HG03378 (cell line): ENCODE measurements at regions not wholly inside any gene's neighbourhood (a gene's known extent, or its start where the extent isn't known, plus 50 kb on each side); places are given as distances from the start of the nearest gene placed in this dataset.

ENCODE experiments used
- ATAC-seq: cut with Tn5 transposase; IDR thresholded peaks from one replicate; pipeline ENCODE4 v1.9.1; 2021; ENCODE audit warnings: mild to moderate bottlenecking, moderate library complexity; ENCODE audit not compliant: unreplicated experiment

DNA sequence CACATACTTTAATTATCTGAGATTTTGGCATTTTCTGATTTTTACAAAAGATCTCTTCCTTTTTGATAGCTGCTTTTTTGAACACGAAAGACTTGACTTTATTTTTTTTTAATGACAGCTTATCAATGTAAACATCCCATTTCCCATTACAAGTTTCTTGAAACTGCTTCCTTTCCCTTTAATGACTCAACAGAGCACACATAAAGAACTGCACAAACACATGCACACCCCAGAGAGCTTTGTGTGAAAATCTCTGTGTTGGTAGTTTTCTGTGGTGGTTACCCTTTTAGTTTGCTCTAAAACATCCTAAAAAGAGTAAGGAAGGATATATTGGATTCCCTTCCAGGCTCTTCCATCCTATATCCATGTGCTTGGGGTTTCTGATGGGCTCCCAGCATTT is 125.1 kb upstream of the ZNF32 start:
- no peak for ATAC-seq

DNA sequence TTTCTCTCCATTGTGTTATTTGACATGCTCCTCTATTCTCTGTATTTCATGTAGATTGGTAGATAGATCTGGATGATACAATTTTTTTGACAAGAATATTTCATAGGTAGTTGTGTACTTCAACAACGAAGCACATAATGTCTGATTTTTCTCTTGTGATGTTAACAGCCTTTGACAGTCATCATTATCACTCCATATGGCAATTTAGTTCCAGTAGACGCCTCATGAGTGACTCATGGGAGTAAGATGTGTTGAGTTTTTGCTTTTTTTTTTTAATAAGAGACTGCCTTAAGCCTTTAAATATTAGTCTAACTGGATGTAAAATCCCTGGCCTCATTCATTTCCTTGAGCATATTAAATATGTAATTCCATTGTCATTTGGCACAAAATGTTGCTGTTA is 123.5 kb upstream of the ZNF32 start:
- no peak for ATAC-seq

DNA sequence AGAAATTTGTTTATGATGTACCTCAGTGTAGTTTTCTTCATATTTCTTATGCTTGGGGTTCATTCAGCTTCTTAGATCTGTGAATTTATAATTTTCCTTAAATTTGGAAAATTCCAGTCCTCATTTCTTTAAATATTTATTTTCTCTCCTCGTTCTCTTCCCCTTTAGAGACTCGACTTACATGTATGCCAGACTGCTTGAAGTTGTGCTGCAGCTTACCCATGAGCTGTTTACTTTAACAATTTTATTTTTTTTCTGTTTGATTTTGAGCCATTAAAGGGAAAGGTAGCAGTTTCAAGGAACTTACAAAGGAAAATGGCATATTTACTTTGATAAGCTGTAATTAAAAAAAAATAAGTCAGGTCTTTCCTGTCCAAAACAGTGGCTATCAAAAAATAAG is 123.0 kb upstream of the ZNF32 start:
- no peak for ATAC-seq

DNA sequence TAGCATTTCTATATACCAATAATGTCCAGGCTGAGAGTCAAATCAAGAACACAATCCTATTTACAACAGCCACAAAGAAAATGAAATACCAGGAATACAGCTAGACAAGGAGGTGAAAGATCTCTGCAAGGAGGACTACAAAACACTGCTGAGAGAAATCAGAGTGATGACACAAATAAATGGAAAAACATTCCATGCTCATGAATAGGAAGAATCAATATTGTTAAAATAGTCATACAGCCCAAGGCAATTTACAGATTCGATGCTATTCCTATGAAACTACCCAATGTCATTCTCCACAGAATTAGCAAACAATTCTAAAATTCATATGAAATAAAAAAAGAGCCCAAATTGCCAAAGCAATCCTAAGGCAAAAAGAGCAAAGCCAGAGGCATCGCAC is 116.8 kb upstream of the ZNF32 start:
- ATAC-seq: no peak

DNA sequence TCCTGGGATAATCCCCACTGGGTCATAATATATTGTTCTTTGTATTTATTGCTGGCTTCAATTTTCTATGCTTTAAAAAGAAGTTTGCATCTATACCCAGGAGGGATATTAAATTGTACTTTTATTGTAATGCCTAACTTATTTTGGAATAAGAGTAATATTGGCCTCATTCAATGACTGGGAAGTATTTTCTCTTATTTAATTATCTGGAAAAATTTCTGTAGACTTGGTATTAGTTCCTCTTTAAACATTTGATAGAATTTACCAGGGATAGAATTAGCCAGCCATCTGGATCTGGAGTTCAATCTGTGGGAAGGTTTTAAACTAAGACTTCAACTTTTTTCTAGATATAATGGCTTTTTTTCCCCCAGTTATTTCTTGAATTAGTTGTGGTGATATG is 115.2 kb upstream of the ZNF32 start:
- ATAC-seq: no peak

DNA sequence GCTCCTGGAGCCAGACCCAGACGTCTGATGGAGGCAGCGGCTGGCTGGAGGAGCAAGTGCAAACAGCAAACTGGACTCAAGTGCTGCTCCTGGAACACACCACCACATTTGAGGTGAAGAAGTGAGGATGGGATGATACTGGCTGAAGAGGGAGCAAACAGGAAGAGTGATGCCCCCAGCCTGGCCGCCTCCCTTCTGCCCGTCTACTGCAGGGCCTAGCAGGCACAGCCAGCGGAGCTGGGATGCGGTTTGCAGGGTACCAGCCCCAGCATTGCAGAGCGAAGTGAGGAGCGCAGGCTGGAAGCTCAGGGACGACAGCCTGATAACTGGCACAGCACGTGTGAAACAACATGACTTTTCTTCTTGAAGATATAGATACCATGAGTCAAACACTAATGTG is 111.8 kb upstream of the ZNF32 start:
- no peak for ATAC-seq

DNA sequence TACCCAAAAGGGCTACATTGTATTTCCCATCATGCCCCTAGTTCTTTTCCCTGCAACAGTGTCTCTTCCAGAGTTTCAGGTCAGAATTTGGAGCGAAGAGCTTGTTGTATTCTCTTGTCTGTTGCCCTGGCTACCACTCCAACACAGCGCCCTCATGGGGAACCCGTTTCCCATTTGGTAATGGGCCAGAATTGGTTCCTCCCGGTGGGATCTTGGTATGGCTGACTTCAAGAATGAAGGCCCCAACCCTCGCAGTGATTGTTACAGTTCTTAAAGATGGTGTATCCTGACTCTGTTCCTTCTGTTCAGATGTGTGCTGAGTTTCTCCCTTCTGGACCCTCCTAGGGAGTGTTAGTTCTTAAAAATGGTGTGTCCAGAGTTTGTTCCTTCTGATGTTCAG is 110.5 kb upstream of the ZNF32 start:
- no peak for ATAC-seq

DNA sequence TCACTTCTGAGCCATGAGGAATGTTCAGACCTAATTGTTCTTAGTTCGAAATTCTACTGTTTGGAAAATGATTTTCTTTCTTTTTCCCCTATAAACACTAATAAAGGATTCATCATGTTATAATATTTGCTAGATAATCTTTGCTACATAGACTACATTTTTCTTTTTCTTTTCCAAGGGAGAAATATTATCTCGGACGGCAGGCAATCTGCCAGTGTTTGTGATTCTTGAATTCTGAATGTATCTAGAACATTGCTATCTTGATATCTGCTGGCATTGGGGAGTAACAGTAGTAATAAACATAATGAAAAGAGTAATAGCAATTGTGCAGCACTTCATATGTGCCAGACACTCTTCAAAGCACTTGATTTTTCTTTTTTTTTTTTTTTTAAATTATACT is 107.7 kb upstream of the ZNF32 start:
- no peak for ATAC-seq

DNA sequence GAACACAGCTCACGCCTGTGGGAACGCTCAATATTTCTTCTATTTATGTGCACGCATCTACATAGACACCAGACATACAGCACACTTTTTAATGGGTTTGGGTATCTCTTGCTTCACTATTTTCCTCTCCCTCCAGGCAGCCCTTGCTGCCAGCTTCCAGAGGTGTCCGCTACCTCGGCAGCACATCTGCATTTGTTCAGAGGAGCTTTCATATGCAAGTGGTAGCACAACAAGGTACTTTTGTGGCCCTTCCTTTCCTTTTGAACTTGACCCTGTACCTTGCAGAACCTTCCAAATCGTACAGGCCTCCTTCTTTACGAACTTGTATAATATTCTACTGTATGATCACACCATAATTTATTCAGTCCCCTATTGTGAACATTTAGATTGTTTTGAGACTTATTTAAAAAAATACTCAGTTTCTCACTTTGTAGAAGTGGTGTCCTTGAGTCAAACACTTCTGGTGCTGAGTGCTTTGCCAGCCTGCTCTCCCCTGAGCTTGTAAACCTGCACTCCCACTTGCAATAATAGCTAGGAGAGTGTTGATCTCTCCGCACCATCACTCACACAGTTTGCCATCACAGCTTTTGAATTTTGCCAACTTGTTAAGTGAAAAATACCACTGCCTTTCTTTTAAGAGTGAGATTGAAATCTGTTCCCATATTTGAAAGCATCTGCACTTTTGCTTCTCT is 106.0 kb upstream of the ZNF32 start:
- ATAC-seq: no peak

DNA sequence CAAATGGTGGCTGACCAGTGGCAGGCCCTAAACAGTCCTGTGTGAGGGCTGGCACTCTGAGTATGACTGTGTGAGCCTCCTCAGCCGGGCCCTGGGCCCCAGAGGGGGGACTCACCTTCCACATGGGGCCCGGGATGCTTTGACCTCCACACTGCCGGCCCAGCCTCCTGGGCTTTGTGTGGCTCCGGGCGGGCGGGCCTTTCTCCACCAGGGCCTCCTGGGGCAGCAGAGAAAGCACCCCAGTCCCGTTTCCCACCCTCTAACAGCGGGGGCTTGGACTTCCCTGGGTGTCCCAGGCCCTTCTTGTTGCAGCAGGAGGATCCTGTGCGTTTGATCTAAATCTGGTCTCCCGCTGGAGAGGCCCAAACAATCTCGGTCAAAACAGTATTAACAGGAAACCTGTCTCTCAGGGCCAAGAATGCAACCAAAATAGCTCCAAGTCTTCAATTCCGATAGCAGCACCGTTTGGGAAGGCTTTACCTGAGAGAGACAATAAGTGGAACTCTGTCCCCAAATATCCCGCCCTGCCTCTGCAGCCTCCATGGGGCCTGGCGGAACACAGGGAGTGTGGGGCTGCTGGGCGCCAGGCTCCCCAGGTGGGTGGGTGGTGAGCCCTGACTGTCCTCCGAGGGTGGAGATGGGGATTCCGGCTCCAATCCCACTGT is 104.8 kb upstream of the ZNF32 start:
- ATAC-seq: no peak

DNA sequence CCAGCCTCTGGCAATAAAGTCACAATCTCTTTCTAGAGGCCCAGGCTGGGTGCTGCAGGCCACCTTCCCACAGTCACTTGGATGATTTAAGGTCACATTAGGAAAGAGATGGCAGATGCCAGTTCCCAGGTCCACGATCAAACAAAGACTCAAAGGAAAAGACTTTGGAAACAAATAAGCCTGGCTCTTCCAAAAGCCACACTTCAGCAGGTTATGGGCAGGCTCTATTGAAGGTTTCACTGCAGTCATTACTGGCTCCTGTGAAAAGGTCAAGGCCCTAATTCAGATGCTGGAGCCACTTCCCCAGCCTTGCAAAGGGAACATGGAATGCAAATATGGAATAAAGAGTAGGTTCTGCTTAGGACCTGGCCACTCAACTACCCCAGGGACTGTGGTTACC is 104.0 kb upstream of the ZNF32 start:
- ATAC-seq: no peak

DNA sequence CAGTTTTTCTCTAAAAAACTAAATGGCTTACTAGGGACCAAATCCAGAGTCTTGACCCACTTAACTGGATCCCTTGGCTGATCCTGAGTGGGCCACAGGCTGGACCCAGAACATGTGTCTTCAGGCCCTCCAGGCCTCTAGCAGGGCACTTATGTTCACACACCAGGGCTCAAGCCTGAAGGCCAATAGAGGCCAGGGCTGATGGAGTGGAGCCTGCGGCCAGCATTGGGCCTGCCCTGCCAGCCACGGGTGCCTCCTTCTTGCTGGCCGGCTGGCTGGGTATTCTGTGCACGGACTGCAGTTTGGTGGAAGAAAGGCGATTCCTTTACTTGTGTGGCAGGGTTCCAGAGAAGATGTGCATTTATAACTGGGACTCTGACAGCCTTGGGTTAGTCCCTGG is 103.0 kb upstream of the ZNF32 start:
- ATAC-seq: no peak

DNA sequence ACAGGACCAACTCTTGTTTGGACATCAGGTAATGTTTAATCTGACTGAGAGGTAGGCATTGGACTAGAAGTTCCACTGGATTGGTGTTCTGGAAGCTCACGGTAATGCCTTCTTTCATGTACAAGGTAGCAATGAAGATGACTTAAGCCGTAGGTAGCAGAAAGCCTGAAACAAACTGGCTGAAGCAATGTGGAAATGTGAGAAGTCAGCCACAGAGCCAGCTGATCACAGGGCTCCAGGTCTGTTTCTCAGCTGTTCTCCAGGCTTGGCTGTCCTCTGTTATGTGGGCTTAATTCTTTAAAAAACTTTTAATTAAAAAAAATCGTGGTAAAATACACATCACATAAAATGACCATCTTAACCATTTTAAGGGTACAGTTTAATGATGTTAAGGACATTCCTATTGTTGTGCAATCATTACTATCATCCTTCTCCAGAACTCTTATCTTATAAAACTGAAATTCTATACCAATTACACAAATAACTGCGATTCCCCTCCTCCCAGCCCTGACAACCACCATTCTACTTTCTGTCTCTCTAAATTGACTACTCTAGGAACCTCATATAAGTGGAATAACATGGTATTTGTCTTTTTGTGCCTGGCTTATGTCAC is 101.4 kb upstream of the ZNF32 start:
- no peak for ATAC-seq

DNA sequence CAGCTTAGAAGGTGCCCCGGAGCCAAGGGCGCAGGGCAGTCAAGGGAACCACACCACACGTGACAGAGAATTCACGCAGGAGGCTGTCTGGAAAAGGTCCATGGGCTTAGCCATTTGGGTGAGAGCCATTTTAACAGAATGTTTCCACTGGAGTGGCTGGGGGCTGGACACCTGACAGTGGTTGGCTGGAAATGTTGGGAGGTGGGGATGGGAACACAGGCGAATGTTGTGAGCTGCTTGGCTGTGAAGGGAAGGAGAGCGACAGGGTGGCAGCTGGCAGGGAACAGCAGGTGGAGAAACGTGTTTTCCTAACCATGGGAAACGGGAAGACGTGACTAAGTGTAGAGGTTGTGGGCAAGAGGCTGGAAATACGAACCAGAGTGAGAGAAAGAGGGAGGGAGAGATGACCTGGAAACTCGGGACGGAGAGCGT is 100.5 kb upstream of the ZNF32 start:
- ATAC-seq: no peak

DNA sequence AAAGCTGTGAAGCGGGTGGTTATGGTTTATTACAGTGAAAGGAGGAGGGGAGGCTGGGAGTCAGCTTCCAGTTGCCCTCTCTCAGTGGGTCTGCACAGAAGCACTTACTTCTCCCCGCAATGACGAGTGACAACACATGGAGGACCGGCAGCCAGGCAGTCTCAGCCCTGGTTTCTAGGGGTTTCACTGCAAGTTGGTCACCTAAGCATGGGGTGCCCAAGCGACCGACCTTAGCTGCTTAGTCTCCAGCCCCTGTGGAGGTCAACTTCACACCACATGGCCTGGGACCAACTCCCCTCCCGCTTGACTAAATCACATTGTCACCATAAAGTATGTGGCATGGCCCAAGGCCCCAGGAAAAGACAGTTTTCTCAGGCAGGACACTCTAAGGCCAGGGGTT is 99.9 kb upstream of the ZNF32 start:
- no peak for ATAC-seq

DNA sequence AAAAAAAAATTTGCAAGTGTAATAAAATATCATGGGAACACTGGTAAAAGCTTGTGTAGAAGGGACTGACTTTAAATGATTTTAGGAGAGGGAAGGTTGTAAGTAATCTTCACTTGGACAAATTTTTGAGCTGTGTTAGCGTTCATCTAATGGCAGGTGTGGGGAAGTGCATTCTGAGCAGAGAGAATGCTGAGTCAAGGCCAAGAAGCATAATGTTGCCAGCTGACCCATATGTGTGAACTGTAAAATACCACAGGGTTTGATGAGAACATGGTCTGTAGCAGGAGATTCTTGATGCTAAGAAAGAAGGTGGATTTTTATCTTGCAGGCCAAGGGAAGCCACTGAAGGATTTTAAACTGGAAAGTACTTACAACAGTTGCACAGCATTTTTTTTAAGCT is 98.2 kb upstream of the ZNF32 start:
- no peak for ATAC-seq

DNA sequence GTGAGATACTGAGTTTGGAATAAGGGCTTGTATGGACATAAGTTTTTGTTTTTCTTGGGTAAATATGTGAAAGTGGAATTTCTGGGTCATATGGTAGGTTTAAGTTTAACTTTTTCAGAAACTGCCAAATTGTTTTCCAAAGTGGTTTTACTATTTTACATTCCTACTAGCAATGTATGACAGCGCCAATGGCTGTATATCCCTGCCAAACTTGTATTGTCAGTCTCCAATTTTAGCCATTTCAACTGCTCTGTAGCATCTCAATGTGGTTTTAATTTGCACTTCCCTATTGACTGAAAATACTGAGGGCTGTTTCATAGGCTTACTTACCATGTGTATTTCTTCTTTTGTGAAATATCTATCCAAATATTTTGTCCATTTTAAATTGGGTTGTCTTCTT is 90.5 kb upstream of the ZNF32 start:
- no peak for ATAC-seq

DNA sequence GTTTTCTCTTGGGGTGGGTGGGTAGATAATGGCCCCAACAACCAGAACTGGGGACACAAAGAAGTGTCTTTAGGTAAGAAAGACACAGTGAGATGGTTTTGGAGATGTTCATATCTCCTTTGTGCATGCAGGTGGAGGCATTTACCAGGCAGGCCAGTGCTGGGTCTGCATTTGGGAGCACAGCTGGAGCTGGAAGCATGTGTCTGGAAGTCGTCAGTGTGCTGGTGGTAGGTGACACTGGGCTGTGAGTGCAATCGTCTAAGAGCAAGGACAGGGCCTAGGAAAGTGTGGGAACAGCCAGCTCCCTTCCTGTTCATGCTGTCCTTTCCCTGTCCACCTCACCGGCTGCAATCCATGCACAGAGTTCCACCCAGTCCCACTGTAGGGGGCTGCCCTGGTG is 88.3 kb upstream of the ZNF32 start:
- ATAC-seq: no peak

DNA sequence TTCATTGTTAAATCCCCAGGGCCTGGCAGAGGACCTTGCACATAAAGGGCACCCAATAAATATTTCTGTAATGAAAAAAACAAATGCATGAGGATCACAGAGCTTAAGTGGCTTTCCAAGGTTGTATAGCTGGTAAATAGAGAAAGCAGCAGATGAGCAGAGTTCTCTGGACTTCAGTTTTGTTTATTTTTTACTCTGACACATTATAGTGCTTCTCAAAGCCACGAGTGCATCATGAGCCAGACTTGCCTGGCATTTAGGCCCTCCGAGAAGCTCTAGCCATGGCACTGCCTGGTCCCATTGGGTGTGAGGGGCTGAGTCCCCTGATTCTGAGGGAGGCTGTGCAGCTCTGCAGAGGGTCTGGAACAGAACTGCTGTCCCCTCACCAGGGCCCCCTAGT is 87.2 kb upstream of the ZNF32 start:
- no peak for ATAC-seq

DNA sequence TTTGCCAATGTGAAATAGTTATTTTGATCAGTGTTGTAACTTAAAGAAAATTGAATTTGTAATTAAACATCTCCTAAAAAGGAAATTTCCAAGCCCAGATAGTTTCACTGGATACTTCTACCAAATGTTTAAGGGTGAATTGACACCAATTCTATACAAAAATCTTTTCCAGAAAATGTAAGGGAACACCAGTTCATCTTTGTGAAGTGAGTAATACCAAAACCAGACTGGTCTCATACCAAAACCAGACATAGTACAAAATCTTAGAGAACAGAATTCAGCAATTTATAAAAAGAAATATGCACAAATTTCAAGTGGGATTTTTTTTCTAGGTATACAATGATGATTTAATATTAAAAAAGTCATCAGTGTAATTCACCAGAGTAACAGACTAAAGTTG is 86.0 kb upstream of the ZNF32 start:
- ATAC-seq: no peak

DNA sequence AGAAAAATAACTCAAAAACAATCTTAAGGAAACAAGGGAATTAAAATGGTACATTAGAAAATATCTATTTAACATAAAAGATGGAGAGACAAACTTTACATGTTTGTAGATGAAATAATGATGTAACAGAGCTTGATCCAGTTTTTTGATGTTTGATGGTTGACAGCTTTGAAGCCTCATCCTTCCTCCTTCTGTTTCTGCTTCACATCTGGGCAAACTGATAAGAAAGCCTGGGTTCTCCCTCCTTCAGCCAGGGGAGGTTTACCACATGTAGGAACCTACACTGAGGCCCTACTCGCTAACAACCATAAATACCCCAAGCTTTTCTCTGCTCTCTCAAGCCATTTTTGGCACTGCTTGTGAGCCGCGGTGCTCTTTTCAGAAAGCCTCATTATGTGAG is 82.8 kb upstream of the ZNF32 start:
- ATAC-seq: no peak

DNA sequence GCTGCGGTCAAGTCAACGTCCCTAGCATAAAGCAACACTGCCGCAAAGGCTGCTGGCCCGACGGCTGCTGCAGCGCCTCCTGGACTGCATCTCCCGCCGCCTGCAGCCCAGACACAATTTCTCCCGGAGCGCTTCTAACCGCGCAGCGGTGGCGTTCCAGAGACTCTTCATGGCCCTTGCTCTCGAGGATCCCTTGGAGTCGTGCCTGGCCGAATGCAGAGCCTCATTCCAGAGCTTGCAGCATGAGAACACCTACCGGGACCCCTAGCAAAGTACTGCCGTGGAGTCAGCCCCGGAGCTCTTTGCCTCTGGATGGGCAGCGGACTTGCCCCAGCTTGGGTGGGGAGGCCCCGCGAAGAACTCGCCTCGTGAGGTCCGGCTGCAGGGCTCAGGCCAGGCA is 79.7 kb upstream of the ZNF32 start:
- no peak for ATAC-seq

DNA sequence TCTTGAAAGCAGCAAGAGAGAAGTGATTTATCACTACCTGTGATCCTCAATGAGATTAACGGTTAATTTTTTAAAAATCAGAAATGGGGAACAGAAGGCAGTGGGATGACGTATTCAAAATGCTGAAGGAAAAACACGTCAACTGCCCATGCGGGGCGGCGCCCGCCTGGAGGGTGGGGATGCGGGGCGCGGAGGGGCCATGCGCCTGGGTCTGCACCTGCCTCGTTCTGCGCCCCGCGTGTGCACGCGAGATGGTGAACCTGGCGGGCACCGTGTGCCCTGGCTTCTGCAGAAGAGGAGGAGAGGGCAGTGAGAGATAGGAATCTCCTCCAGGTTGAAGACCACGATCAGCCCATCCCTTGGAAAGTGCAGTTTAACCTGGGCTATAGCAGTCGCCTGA is 79.3 kb upstream of the ZNF32 start:
- no peak for ATAC-seq
